ENCODE measurements at regions not wholly inside any gene's neighbourhood (a gene's known extent, or its start where the extent isn't known, plus 50 kb on each side); places are given as distances from the start of the nearest gene placed in this dataset.
"Not testable (repeated sequence)": the region's sequence is repeated elsewhere in the genome, so short reads cannot be mapped to it uniquely, and the experiment has no call there.

GRCh38 chr2:189231719-189232323 is 52.3 kb upstream of the COL5A2 start:
- intact Hi-C loops (cut with DNase I): no loop called here
- DNase-seq: no peak

- no peak for DNase-seq
- intact Hi-C loops (cut with DNase I): no loop called here
Measured at GRCh38 chr2:189232759-189233406, 53.3 kb upstream of the COL5A2 start.

- DNase-seq: no peak
- intact Hi-C loops (cut with DNase I): no loop called here
Measured at GRCh38 chr2:189233527-189233926, 54.0 kb upstream of the COL5A2 start.

GRCh38 chr2:189234991-189235390 is 55.4 kb upstream of the COL5A2 start:
- no peak for DNase-seq
- intact Hi-C loops (cut with DNase I): no loop called here

GRCh38 chr2:189236066-189236465 is 56.5 kb upstream of the COL5A2 start:
- intact Hi-C loops (cut with DNase I): no loop called here
- no peak for DNase-seq

GRCh38 chr2:189238903-189239302 is 59.3 kb upstream of the COL5A2 start:
- no peak for DNase-seq
- intact Hi-C loops (cut with DNase I): no loop called here

GRCh38 chr2:189243843-189244242 is 64.3 kb upstream of the COL5A2 start:
- intact Hi-C loops (cut with DNase I); DNase-seq: not testable (repeated sequence)

GRCh38 chr2:189247276-189247675 is 67.7 kb upstream of the COL5A2 start:
- DNase-seq: no peak
- intact Hi-C loops (cut with DNase I): no loop called here

GRCh38 chr2:189248141-189248540 is 68.6 kb upstream of the COL5A2 start:
- no peak for DNase-seq
- intact Hi-C loops (cut with DNase I): no loop called here

- intact Hi-C loops (cut with DNase I): no loop called here
- no peak for DNase-seq
Measured at GRCh38 chr2:189249171-189249570, 69.6 kb upstream of the COL5A2 start.

- intact Hi-C loops (cut with DNase I): no loop called here
- DNase-seq: no peak
Measured at GRCh38 chr2:189249901-189250300, 70.3 kb upstream of the COL5A2 start.

GRCh38 chr2:189252991-189253675 is 73.6 kb upstream of the COL5A2 start:
- DNase-seq: no peak
- intact Hi-C loops (cut with DNase I): no loop called here

- no peak for DNase-seq
- intact Hi-C loops (cut with DNase I): no loop called here
Measured at GRCh38 chr2:189253836-189254235, 74.3 kb upstream of the COL5A2 start.

- peak in 1 of 42 donors; percentile 1 for DNase-seq
- intact Hi-C loops (cut with DNase I): no loop called here
Measured at GRCh38 chr2:189254268-189254883, 74.8 kb upstream of the COL5A2 start.

- intact Hi-C loops (cut with DNase I): no loop called here
- DNase-seq: no peak
Measured at GRCh38 chr2:189255711-189256110, 76.2 kb upstream of the COL5A2 start.

- no peak for DNase-seq
- intact Hi-C loops (cut with DNase I): no loop called here
Measured at GRCh38 chr2:189258616-189259365, 79.2 kb upstream of the COL5A2 start.

- DNase-seq: no peak
- intact Hi-C loops (cut with DNase I): no loop called here
Measured at GRCh38 chr2:189260361-189260814, 80.8 kb upstream of the COL5A2 start.

GRCh38 chr2:189261431-189261841 is 81.9 kb upstream of the COL5A2 start:
- intact Hi-C loops (cut with DNase I): no loop called here
- no peak for DNase-seq

GRCh38 chr2:189261916-189262315 is 82.4 kb upstream of the COL5A2 start:
- intact Hi-C loops (cut with DNase I): no loop called here
- DNase-seq: no peak
